Renal cortical epithelial cell (primary cell): ENCODE measurements at regions not wholly inside any gene's neighbourhood (a gene's known extent, or its start where the extent isn't known, plus 50 kb on each side); places are given as distances from the start of the nearest gene placed in this dataset.
"Not testable (repeated sequence)": the region's sequence is repeated elsewhere in the genome, so short reads cannot be mapped to it uniquely, and the experiment has no call there.

ENCODE experiments used
- DNase-seq: peaks from one replicate; pipeline ENCODE4 v3.0.0-alpha.2; 2011; ENCODE audit warnings: low read depth

- no peak for DNase-seq
Observed at GRCh38 chr6:154637392-154637791, 95.8 kb upstream of the SCAF8 start.

DNA sequence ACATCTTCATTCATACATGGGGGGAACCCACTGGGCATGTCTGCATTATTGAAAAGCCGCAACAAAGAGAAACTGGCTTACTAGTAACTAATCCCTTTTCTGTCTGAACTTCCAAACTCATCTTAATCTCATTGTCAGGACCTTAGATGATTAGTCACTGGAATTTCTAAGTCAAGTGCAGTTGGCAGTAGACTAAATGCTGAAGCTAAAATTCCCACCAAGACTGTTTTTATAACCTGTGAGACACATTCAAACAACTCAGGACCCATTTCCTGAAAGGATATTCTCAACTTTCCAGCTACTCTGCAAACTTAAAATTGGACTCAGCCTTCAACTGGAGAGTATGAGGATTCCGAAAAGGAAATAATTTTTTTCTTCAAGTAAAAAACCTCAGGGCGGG lies 94.8 kb upstream of the SCAF8 start:
- DNase-seq, result peak; percentile 67

GRCh38 chr6:154639196-154639595 lies 94.0 kb upstream of the SCAF8 start:
- not testable (repeated sequence) for DNase-seq

DNA sequence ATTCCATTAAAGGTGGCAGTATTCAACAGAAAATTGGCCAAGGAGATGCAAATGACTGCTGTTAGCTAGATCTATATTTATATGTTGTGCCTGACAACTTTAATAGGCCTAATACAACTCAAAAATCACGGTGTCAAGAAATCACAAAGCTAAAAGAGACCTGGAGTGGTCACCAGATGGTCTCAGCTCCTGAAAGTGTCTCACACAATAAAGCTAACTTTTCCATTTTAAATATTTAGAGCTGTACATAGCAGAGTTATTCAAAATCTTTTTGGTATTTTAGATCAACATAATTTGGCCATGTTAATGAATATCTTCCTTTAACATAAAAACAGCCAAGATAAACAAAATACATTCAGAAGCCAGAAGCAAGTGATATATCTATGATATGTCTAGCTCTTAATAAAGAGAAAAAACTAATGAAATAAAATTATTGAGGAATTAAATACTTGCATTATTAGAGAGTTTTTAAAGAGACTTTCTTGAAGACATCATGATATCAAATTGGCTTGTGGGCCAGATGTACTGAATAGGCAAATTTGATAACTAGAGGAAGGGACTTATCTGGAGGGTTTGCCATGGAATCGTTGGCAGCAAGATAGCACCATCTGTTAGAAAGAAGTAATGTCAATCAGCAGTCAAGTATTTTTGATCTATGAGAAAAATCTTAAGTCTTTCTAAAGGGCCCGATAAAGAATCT lies 84.9 kb upstream of the SCAF8 start:
- no peak for DNase-seq

- DNase-seq, result no peak
Observed at GRCh38 chr6:154648888-154649205, 84.4 kb upstream of the SCAF8 start.

GRCh38 chr6:154649721-154650120 lies 83.5 kb upstream of the SCAF8 start:
- DNase-seq, result no peak

DNA sequence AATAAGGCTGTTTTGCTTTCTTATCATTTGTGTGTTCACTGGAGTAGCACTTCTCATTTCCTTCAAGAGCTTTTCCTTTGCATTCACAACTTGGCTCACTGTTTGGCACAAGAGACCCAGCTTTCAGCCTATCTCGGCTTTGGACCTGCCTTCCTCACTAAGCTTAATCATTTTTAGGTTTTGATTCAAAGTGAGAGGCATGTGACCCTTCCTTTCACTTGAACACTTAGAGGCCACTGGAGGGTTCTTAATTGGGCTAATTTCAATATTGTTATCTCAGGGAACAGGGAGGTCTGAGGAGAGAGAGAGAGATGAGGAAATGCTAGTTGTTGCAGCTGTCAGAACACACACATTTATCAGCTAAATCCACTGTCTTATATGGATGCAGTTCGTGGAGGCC lies 82.9 kb upstream of the SCAF8 start:
- DNase-seq, result no peak

DNA sequence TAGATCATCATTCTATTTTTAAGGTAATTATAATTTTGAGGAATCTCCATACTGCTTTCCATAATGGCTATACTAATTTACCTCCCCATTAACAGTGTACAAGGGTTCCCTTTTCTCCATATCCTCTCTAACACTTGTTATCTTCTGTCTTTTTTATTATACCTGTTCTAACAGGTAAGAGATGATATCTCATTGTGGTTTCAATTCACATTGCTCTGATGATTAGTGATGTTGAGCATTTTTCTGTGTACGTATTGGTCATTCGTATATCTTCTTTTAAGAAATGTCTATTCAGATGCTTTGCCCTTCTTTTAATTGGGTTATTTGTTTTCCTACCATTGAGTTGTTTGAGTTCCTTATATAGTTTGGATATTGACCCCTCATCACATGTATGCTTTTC lies 81.6 kb upstream of the SCAF8 start:
- DNase-seq, result no peak

- DNase-seq, result no peak
Observed at GRCh38 chr6:154653385-154653784, 79.8 kb upstream of the SCAF8 start.

DNA sequence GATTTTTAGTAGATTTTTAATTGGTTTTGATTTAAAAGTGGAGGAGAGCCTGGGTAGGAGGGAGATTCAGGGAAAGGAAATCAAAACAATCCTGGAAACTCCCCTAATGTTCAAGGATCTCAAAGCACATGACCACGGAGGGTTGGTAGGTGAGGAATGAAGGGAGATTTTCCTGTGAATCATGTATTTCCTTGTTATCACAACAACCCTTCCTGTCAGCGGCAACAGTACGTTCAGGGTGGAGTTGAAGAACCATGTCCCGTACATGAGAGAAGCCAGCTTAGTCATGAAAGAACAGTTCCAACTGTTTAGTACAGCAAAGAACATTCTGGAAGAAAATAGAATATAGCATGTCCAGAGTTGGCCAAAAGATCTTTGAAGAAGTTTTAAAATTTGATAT lies 79.4 kb upstream of the SCAF8 start:
- peak; percentile 99 for DNase-seq

- DNase-seq, result no peak
Observed at GRCh38 chr6:154656660-154657059, 76.6 kb upstream of the SCAF8 start.

- no peak for DNase-seq
Observed at GRCh38 chr6:154661768-154662167, 71.4 kb upstream of the SCAF8 start.

DNA sequence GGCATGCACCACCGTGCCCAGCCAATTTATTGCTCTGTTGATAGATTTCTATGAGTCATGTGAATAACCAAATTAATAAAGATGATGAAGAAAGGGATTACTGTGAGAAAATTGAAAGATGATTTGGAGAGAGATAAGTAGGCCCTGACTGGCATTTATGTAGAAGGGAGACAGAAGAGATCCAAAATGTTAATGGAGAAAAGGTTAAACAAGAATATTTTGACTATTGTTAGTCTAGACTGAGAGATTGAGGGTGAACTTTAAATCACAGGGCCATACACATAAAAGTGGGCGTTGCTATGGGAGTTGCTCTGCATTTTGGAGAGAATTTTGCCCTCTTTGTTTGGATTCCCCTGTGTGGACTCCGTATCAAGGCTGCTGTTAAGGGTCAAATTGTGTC lies 68.9 kb upstream of the SCAF8 start:
- DNase-seq, result no peak

DNA sequence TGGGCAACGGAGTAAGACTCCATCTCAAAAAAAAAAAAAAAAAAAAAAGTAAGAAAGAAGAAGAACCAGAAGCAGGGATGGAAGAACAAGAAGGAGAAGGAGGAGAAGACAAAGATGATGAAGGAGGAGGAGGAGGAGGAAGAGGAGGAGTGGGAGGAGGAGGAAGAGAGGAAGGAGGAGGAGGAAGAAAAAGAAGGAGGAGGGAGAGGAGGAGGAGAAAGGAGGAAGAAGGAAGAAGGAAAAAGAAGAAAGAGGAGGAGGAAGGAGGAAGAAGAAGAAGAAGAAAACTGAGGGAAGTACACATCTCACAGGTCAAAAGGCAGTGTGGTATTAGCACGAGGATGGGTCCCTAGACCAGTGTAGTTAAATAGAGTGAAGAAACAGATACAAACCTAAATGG lies 65.1 kb upstream of the SCAF8 start:
- DNase-seq, result no peak

- DNase-seq, result no peak
Observed at GRCh38 chr6:154672086-154672485, 61.1 kb upstream of the SCAF8 start.

GRCh38 chr6:154673919-154674318 lies 59.3 kb upstream of the SCAF8 start:
- DNase-seq, result no peak

- peak; percentile 96 for DNase-seq
Observed at GRCh38 chr6:154675602-154676088, 57.6 kb upstream of the SCAF8 start.

GRCh38 chr6:154682633-154683125 lies 50.5 kb upstream of the SCAF8 start:
- no peak for DNase-seq
